ENCODE measurements at regions not wholly inside any gene's neighbourhood (a gene's known extent, or its start where the extent isn't known, plus 50 kb on each side); places are given as distances from the start of the nearest gene placed in this dataset.
"Not testable (repeated sequence)": the region's sequence is repeated elsewhere in the genome, so short reads cannot be mapped to it uniquely, and the experiment has no call there.

DNA sequence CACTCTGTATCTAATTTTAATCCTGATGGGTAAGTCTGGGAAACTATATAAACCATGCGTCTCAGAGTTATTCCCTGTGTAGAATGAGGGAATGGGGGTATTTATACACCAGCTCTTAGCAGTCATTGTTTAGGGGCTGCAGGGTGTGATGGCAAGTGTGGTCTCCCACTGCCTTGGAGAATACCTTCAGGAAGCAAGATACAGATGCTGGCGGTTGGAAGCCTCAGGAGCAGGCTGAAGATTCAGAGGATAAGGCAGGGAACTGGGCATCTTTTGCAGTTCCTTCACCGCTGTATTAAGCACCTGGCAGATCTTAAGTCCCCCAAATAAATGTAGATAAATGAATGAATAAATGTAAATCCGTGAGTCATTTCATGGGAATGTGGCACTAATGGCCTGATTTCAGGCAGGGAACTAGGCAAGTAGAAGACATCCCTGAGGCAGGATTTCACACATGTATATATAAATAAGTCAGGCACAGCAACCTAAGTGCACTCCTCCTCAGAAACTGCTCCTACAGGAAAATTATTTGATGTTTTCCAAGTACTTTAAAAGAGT lies 209.2 kb upstream of the GADL1 start:
- TF ChIP-seq, protein P1, sequence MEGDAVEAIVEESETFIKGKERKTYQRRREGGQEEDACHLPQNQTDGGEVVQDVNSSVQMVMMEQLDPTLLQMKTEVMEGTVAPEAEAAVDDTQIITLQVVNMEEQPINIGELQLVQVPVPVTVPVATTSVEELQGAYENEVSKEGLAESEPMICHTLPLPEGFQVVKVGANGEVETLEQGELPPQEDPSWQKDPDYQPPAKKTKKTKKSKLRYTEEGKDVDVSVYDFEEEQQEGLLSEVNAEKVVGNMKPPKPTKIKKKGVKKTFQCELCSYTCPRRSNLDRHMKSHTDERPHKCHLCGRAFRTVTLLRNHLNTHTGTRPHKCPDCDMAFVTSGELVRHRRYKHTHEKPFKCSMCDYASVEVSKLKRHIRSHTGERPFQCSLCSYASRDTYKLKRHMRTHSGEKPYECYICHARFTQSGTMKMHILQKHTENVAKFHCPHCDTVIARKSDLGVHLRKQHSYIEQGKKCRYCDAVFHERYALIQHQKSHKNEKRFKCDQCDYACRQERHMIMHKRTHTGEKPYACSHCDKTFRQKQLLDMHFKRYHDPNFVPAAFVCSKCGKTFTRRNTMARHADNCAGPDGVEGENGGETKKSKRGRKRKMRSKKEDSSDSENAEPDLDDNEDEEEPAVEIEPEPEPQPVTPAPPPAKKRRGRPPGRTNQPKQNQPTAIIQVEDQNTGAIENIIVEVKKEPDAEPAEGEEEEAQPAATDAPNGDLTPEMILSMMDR (IDR thresholded peaks at IDR 0.05; ENCODE audit: insufficient read depth, low read length, poor library complexity, severe bottlenecking): no peak
- no peak overlapping the region for H3K4me3 ChIP-seq (replicated peaks; ENCODE audit: low read depth, low read length)
- DNase-seq (ENCODE audit: extremely low read depth, insufficient read length): no peak
- no peaks in the 10 kb centered on the region for H3K36me3 ChIP-seq (ENCODE audit: control insufficient read depth, insufficient read depth, low read length)
- H3K27me3 ChIP-seq (replicated peaks; ENCODE audit: control insufficient read depth, insufficient read depth, low read length): no peaks in the 10 kb centered on the region

DNA sequence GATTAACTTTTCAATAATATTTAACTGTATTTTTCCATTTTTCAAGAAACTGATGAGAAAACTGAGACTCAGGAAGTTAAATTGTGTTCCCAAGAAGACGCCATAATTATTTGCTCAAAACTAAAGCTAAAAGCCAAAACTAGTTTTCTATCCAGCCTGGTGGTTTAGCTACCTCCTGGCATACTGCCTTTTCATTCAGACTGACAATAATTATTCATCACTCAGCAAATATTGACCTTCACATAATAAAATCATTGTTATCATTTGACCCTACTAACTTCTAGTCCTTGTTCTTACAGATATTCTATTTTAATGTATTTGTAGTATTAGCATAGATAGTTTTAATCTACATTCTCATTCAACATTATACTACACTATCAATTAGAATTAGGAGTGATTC lies 210.6 kb upstream of the GADL1 start:
- TF ChIP-seq, protein P1 (IDR thresholded peaks at IDR 0.05; ENCODE audit: insufficient read depth, low read length, poor library complexity, severe bottlenecking): no peak
- DNase-seq (ENCODE audit: extremely low read depth, insufficient read length): no peak
- H3K27me3 ChIP-seq (replicated peaks; ENCODE audit: control insufficient read depth, insufficient read depth, low read length): no peaks in the 10 kb centered on the region
- H3K36me3 ChIP-seq (ENCODE audit: control insufficient read depth, insufficient read depth, low read length): no peaks in the 10 kb centered on the region
- H3K4me3 ChIP-seq (replicated peaks; ENCODE audit: low read depth, low read length): no peak overlapping the region

DNA sequence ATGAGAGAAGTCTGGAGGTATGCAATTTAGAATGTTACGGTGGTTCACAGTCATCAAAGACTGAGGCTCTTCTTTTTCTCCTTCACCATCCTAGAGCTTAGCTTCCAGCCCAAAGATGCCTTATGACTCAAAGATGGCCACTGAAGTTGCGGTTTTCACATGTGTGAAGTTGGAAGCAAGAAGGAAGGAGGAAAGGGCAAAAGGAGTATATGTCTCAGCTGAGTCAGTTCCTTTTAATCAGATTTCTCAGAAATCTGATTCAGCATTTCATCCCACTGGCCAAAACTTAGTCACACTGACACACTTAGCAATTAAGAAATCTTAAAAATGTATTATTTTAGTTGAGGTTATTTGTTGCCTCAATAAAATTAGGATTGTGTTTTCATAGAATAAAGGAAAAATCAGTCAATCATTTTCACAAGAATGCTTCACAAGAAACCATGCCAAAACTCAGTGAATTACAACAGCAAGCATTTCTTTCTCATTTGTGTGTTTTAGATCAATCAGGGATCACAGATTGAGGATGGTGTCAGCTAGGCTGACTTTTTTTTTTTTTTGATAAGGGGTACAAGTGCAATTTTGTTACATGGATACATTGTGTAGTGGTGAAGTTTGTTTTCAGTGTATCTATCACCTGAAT lies 211.1 kb upstream of the GADL1 start:
- TF ChIP-seq, protein P1 (IDR thresholded peaks at IDR 0.05; ENCODE audit: insufficient read depth, low read length, poor library complexity, severe bottlenecking): no peak
- no peaks in the 10 kb centered on the region for H3K36me3 ChIP-seq (ENCODE audit: control insufficient read depth, insufficient read depth, low read length)
- H3K4me3 ChIP-seq (replicated peaks; ENCODE audit: low read depth, low read length): no peak overlapping the region
- no peak for DNase-seq (ENCODE audit: extremely low read depth, insufficient read length)
- H3K27me3 ChIP-seq (replicated peaks; ENCODE audit: control insufficient read depth, insufficient read depth, low read length): no peaks in the 10 kb centered on the region

DNA sequence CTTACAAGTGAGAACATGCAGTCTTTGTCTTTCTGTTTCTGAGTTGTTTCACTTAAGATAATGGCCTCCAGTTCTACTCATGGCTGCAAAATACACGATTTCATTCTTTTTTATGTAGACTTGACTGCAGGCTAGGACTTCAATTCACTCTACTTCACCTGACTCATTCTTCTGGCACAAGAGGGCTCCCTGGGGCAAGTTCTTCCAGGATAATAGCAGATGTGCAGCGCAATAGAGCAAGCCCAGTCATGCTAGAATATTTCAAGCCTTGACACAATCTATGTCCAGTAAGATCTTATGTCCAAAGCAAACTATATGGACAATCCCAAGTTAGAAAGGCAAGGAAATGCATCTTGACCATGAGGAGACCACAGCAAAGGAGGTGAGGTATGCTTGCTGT lies 211.7 kb upstream of the GADL1 start:
- TF ChIP-seq, protein P1 (IDR thresholded peaks at IDR 0.05; ENCODE audit: insufficient read depth, low read length, poor library complexity, severe bottlenecking): no peak
- H3K36me3 ChIP-seq (ENCODE audit: control insufficient read depth, insufficient read depth, low read length): no peaks in the 10 kb centered on the region
- no peak for DNase-seq (ENCODE audit: extremely low read depth, insufficient read length)
- H3K27me3 ChIP-seq (replicated peaks; ENCODE audit: control insufficient read depth, insufficient read depth, low read length): no peaks in the 10 kb centered on the region
- H3K4me3 ChIP-seq (replicated peaks; ENCODE audit: low read depth, low read length): no peak overlapping the region

DNA sequence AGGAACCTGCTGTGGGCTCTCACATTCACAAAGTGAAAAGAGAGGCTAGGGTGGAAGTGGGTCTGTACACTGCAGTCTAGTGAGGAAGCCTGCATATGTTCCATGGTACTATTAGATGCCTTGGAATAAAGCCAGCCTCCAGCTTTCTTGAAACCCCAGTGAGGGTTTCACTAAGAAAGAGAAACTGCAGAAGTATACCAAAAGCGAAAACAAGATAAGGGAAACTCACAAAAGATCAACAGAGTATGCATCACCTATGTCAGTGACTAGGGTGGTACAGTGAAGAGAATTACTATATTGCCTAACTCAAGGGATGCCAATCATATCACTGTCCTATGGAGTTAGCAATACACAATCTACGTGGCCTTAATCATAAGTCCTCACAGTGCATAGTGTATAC lies 212.5 kb upstream of the GADL1 start:
- Histone ChIP-seq H3K4me3 (replicated peaks; ENCODE audit: low read depth, low read length) (no peak overlapping the region), H3K27me3 (replicated peaks; ENCODE audit: control insufficient read depth, insufficient read depth, low read length) (no peaks in the 10 kb centered on the region), H3K36me3 (ENCODE audit: control insufficient read depth, insufficient read depth, low read length) (no peaks in the 10 kb centered on the region)
- TF ChIP-seq, protein P1 (IDR thresholded peaks at IDR 0.05; ENCODE audit: insufficient read depth, low read length, poor library complexity, severe bottlenecking): no peak
- no peak for DNase-seq (ENCODE audit: extremely low read depth, insufficient read length)

GRCh38 chr3:31114929-31115283 lies 220.4 kb upstream of the GADL1 start:
- Histone ChIP-seq H3K27me3 (replicated peaks; ENCODE audit: control insufficient read depth, insufficient read depth, low read length) (no peaks in the 10 kb centered on the region), H3K4me3 (replicated peaks; ENCODE audit: low read depth, low read length) (no peak overlapping the region), H3K36me3 (ENCODE audit: control insufficient read depth, insufficient read depth, low read length) (no peaks in the 10 kb centered on the region)
- TF ChIP-seq, protein P1 (IDR thresholded peaks at IDR 0.05; ENCODE audit: insufficient read depth, low read length, poor library complexity, severe bottlenecking): no peak
- no peak for DNase-seq (ENCODE audit: extremely low read depth, insufficient read length)

DNA sequence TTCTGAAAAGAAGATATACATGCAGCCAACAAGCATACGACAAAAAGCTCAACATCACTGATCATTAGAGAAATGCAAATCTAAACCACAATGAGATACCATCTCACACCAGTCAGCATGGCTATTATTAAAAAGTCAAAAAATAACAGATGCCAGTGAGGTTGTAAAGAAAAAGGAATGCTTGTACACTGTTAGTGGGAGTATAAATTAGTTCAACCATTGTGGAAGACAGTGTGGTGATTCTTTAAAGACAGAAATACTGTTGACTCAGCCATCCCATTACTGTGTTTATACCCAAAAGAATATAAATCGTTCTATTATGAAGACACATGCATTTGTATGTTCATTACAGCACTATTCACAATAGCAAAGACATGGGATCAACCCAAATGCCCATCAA lies 221.1 kb upstream of the GADL1 start:
- H3K36me3 ChIP-seq (ENCODE audit: control insufficient read depth, insufficient read depth, low read length); DNase-seq (ENCODE audit: extremely low read depth, insufficient read length); H3K4me3 ChIP-seq (replicated peaks; ENCODE audit: low read depth, low read length); H3K27me3 ChIP-seq (replicated peaks; ENCODE audit: control insufficient read depth, insufficient read depth, low read length): not testable (repeated sequence)
